Non-pigmented ciliary epithelial cell (primary cell): ENCODE measurements at regions not wholly inside any gene's neighbourhood (a gene's known extent, or its start where the extent isn't known, plus 50 kb on each side); places are given as distances from the start of the nearest gene placed in this dataset.

ENCODE experiments used
- DNase-seq: peaks from one replicate; pipeline ENCODE4 v3.0.0-alpha.2; 2010; ENCODE audit warnings: low read depth

- DNase-seq: no peak
These were observed 305.5 kb downstream of the SOX9 start for GRCh38 chr17:72426321-72426720.

- DNase-seq: no peak
These were observed 306.3 kb downstream of the SOX9 start for GRCh38 chr17:72426948-72427760.

- DNase-seq: no peak
These were observed 306.9 kb downstream of the SOX9 start for GRCh38 chr17:72427761-72428109.

GRCh38 chr17:72429066-72429638, 308.3 kb downstream of the SOX9 start:
- DNase-seq: no peak

GRCh38 chr17:72430611-72431432, 310.0 kb downstream of the SOX9 start:
- DNase-seq: no peak

- no peak for DNase-seq
These were observed 311.4 kb downstream of the SOX9 start for GRCh38 chr17:72432143-72432621.

- DNase-seq: no peak
These were observed 312.1 kb downstream of the SOX9 start for GRCh38 chr17:72432881-72433280.

GRCh38 chr17:72433797-72434196, 313.0 kb downstream of the SOX9 start:
- no peak for DNase-seq

- no peak for DNase-seq
These were observed 313.8 kb downstream of the SOX9 start for GRCh38 chr17:72434581-72434980.

GRCh38 chr17:72434991-72435618, 314.3 kb downstream of the SOX9 start:
- no peak for DNase-seq

- DNase-seq: no peak
These were observed 318.0 kb downstream of the SOX9 start for GRCh38 chr17:72438783-72439182.

GRCh38 chr17:72439893-72440502, 319.2 kb downstream of the SOX9 start:
- no peak for DNase-seq

GRCh38 chr17:72440961-72441360, 320.1 kb downstream of the SOX9 start:
- DNase-seq: no peak

- no peak for DNase-seq
These were observed 321.1 kb downstream of the SOX9 start for GRCh38 chr17:72441909-72442308.

GRCh38 chr17:72444517-72445054, 323.8 kb downstream of the SOX9 start:
- no peak for DNase-seq

- no peak for DNase-seq
These were observed 324.5 kb downstream of the SOX9 start for GRCh38 chr17:72445055-72445991.

GRCh38 chr17:72446118-72446517, 325.3 kb downstream of the SOX9 start:
- no peak for DNase-seq

GRCh38 chr17:72446525-72447250, 325.9 kb downstream of the SOX9 start:
- no peak for DNase-seq

- DNase-seq: no peak
These were observed 326.4 kb downstream of the SOX9 start for GRCh38 chr17:72447251-72447640.

GRCh38 chr17:72448019-72448418, 327.2 kb downstream of the SOX9 start:
- DNase-seq: no peak
